GM12892 (cell line): ENCODE measurements at regions not wholly inside any gene's neighbourhood (a gene's known extent, or its start where the extent isn't known, plus 50 kb on each side); places are given as distances from the start of the nearest gene placed in this dataset.

Source experiments
- DNase-seq: peaks from one replicate; pipeline ENCODE4 v3.0.0; 2011; ENCODE audit not compliant: insufficient read length
- FAIRE-seq: peaks from 2 replicates; lab custom pipeline; 2011; peaks lifted over from hg19 to GRCh38; lab: Jason Lieb, UNC
- POLR2A ChIP-seq: IDR thresholded peaks from 2 replicates; pipeline ENCODE4 v1.6.1; 2011; ENCODE audit warnings: low read depth, low read length, control low read depth
- POLR2AphosphoS5 ChIP-seq: IDR thresholded peaks from 2 replicates; pipeline ENCODE4 v1.6.1; 2011; ENCODE audit warnings: low read depth, low read length, control low read depth
- TAF1 ChIP-seq: IDR thresholded peaks from 2 replicates; pipeline ENCODE4 v1.6.1; 2011; ENCODE audit warnings: low read depth, mild to moderate bottlenecking, control low read depth, low read length, borderline replicate concordance

DNA sequence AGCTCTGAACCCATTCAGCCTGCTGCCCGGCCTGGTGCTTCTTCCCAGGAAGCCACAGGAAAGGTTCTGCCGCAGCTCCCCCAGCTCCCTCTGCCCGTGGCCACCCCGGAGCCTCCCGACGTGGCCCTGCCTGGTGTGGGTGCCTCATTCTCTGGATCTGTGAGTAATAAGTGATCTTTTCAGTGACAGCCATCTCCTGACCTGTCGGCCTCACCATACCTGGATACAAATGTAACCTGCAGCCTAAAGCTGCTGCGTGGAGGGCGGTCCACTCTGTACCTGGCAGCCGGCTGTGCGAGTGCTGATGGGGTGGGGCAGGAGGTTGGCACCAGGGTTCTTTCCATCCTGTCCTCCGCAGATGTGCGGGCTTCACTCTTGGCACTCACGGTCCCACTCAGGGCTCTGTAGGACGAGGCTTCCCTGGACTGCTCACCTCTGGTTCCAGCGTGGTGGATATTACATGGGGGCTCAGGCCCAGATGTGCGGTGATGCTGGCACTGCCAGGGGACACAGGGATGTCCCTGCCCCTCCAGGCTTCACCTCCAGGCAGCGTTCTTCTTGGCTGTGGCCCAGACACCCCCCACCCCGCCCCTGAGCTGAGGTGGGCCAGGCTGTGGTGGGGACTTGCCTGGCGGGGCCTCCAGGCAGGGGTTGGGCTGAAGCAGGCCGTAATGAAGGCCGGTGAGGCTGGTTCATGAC is 748.5 kb downstream of the BRD1 start:
- DNase-seq (no peak), FAIRE-seq (no peak)
- TF ChIP-seq POLR2A, result no peak
- no peak for TF ChIP-seq TAF1
- no peak for TF ChIP-seq POLR2AphosphoS5

DNA sequence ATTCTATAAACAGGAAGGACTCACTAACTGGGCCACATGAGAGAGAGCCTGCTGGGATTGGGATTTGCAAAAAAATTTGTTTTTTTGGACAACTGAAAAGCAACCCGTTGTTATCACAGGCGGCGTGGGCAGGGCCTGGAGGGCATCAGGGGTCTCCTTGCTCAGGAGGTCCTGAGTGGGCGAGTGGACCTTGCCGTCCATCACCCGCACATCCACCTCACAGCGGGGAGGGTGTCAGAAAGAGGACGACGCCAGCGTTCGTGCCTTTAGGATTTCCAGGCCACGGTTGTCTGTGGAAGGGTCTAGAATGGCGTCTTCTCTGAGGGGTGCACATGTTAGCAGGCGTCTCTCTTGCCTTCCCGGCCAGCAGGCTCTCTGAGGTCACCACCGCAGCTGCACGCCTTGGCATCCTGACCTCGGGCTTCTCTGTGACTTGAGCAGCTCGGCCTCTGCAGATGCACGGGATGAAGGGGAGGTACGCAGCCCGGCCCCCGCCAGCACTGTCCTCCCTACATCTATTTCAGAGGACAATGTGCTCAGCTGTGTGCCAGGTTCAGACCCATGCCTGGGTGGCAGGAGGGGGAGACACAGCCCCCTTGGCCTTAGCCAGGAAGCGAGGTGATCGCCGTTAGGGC is 749.5 kb downstream of the BRD1 start:
- no peak for FAIRE-seq
- DNase-seq, result no peak
- no peak for TF ChIP-seq POLR2A
- TF ChIP-seq POLR2AphosphoS5, result no peak
- TF ChIP-seq TAF1, result no peak

DNA sequence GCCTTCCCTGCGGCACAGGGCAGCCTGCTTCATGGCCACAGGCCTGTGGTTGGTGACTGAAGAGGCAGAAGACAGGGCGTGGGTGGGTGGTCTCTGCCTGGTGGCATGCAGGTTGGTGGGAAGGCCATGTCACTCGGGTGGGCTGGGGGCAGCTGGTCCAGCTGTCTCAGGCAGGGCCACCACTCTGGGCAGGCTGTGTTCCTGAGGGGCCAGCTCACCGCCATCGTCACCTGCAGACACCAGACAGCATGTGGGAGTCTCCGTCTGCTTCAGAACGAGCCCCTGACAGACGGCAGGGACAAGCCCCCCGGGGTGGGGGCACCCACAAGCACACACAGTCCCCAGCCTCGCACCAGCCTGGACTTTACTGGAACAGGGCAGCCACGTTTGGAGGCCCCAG is 750.1 kb downstream of the BRD1 start:
- DNase-seq (no peak), FAIRE-seq (no peak)
- no peak for TF ChIP-seq POLR2AphosphoS5

DNA sequence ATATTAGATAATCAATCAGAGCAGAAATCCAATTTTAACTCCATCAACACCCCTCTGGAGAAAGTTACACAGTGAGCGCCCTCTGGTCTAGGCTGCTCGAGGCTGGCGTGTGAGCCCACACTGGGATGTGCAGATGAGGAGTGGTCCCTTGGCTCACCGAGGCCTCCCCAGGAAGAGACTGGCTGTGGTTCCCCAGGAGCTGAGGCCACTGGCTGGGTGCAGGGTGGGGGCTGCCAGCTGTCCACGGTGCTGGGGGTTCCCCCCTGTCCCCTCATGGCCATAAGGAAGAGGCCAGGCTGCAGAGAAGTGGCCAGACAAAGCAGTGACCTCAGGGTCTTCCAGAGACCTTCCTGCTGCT is 750.7 kb downstream of the BRD1 start:
- TF ChIP-seq TAF1, result no peak
- no peak for TF ChIP-seq POLR2A
- no peak for TF ChIP-seq POLR2AphosphoS5
- FAIRE-seq (no peak), DNase-seq (no peak)

DNA sequence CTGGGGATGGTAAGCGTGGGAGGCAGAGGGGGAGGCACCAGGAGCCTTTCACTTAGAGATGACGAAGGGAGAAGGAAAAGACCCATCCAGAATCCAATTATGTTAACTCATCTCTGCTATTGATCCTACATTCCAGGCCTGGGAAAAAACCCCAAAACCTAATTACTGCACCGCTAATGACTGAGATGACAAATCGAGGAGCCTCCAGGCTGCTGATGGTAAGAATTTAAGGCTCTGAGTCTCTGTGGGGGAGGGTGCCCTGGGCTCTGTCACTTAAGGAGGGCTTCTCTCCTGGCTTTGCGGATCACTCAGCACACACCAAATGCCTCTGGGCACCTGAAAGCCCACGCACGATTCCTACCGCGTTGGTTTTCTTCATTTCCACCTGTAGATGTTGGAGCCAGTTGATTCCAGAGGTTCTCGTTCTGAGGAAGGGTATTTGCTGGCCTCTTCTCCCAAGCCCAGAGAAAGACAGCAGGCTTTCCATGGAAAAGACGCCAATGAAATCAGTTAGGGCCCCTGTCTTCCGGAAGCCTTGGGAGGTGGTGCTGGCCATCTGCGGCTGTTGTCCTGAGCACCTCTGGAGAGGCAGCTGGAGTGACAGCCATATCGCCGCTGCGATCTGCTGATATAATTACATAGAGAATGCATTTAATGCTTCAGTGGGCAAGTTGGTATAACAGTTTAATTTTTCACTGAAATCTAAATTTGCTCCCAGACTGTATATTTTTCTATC is 751.2 kb downstream of the BRD1 start:
- FAIRE-seq, result no peak
- TF ChIP-seq POLR2AphosphoS5, result no peak
- no peak for TF ChIP-seq TAF1
- TF ChIP-seq POLR2A, result no peak
- DNase-seq, result no peak

DNA sequence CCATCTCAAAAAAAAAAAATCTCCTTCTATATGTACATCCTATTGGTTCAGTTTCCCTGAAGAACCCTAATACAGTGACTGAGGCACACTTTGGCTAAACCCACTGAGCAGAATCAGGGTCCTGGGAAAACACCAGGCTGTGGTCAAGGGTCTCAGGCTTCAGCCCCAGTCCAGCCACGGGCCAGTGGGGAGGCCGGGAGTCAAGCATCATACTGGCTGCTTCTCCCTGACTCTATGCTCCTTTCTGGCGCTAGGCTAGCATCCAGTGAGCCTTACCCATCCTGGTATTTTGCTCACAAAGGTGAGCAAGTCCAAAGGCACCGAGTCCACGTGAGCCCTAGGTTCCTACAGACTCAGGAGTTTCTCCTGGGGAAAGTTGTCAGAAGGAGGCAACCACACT is 752.5 kb downstream of the BRD1 start:
- FAIRE-seq, result no peak
- no peak for TF ChIP-seq TAF1
- TF ChIP-seq POLR2AphosphoS5, result no peak
- TF ChIP-seq POLR2A, result no peak
- DNase-seq, result no peak

DNA sequence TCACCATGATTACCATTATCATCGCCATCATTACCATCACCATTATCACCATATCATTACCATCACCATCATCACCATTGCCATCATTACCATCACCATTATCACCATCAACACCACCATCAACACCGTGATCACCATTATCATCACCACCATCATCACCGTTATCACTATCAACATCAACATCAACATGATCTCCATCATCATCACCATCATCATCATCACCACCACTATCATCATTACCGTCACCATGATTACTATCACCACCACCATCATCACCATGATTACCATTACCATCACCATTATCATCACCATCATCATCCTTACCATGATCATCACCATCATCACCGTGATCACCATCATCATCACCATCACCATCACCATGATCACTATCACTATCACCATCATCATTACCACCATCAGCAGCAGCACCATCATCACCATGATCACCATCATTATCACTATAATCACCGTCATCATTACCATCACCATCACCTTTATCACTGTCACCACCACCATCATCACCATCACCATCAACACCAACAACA is 753.7 kb downstream of the BRD1 start:
- FAIRE-seq, result no peak
- TF ChIP-seq TAF1 (no peak), POLR2AphosphoS5 (no peak)
- DNase-seq, result no peak

DNA sequence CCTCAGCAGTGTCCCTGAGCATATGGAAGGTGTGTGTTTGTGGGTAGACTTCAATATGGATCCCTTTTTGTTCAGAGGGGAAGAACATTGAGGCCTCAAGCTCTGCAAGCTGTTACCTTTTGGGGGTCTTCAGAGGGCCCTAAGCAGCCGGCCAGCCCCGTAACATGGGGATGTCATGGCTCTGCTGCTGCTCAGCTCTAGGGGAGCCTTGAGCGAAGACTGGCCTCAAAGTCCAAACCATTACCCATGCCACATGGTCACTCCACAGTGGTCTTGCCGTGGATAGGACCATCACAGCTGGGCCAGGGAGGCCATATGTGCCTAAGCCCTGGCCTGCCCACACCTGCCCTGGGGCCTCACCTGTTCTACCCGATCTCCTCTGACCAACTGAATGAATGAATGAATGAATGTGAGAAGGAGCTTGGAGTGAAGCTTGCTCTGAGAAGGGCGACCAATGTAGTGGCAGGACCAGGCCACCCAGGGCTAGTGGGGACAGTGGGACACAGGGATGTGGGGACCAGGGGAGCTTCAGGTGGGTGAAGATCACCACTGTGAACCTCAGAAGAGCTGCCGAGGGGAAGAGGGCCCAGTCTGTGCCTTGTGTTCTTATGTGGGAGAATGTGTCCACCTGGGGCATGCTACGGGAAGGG is 754.6 kb downstream of the BRD1 start:
- TF ChIP-seq POLR2AphosphoS5 (no peak), POLR2A (no peak), TAF1 (no peak)
- DNase-seq (no peak), FAIRE-seq (no peak)

DNA sequence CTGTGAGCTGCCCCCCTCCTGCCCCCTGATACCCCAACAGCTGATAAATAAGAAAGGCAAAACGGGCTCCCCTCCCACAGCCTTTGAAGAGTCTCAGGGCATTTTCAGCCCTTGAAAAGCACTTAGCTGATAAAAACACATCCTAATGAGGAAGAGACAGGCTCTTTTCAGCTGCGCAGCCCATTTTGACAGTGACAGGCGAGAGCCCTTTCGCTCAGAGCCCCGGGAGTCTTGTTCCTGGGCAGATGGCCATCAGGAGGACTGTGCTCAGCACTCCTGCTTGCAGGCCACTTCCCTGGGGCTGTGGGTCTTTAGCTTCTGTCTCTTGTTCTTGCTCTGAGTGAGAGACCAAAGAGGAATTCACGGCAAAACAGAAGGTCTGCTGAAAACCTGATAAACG is 757.2 kb downstream of the BRD1 start:
- FAIRE-seq (no peak), DNase-seq (no peak)
- TF ChIP-seq POLR2AphosphoS5 (no peak), TAF1 (no peak)

DNA sequence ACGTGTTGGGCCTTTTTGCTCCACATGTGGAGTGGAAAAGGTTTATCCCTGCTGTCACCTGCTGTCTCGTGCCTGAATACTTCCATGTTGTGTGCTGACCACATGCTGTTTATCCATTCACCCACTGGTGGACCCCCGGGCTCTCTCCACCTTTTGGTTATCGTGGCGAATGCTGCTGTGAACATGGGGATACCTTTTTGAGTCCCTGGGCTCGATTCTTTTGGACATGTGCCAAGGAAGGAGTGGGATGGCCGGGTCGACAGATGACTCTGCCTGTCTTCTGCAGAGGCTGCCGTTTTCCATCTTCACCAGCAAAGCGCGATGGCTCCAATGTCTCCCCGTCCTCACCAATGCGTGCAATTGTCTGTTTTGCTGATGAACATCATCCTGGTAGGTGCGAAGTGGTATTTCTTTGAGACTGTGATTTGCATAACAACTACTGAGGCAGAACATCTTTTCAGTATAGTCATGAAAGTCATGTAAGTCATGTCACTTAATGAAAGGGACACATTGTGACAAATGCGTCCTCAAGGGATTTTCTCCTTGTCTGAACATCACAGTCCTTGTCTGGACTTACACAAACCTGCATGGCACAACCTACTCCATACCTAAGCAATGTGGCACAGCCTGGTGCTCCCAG is 758.7 kb downstream of the BRD1 start:
- no peak for DNase-seq
- TF ChIP-seq POLR2AphosphoS5, result no peak
- no peak for TF ChIP-seq TAF1
- no peak for TF ChIP-seq POLR2A
- no peak for FAIRE-seq

DNA sequence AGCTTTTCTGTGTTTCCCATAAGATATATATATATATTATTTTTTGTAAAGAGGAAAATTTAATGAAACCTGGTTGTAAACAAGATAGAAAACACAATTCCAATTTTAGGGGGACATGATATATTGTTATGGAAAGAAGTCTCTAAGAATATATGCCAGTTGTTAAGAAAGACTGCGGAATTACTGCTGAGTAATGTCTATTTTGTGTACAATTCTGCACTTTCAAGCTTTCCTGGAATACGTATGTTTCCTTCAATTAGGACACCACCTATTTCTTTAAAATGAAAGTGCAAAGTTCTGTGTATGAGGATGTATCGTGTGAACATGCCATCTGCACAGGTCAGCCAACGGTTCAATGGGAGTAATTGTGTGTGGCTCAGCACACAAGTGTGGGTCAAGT is 760.2 kb downstream of the BRD1 start:
- TF ChIP-seq TAF1 (no peak), POLR2A (no peak), POLR2AphosphoS5 (no peak)
- DNase-seq (no peak), FAIRE-seq (no peak)

DNA sequence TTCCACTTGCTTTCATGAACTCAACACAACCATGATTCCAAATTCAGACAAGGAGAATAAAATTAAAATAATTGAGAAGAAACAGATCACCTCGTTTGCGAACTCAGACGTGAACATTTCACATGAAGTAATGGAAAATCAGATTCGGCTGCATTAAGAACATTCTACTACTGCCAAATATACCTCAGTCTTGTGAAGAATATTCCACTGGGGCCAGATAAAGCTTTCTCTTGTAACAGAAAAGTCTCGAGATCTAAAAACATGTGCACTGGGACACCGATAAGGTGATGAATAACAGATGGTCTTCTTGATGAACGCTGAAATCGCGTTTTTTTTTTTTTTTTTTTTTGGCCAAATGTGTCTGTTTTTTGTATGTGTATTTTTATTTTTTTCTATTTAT is 761.1 kb downstream of the BRD1 start:
- DNase-seq, result no peak

More for the DNA sequence above, 761.1 kb downstream of the BRD1 start:
- FAIRE-seq, result no peak
- no peak for TF ChIP-seq POLR2A
- no peak for TF ChIP-seq POLR2AphosphoS5
- no peak for TF ChIP-seq TAF1
